Stimulated activated CD4-positive, alpha-beta T cell treated with anti-CD3 and anti-CD28 coated beads, Interleukin-12 subunit alpha, Interleukin-12 subunit beta, amount 100 ng/mL, for 48 hours (primary cell): ENCODE measurements at regions not wholly inside any gene's neighbourhood (a gene's known extent, or its start where the extent isn't known, plus 50 kb on each side); places are given as distances from the start of the nearest gene placed in this dataset.

Source experiments
- DNase-seq, 3 donors: peaks; one replicate each; pipeline ENCODE4 v3.0.0-alpha.2; 2020; ENCODE audit warnings: low read depth in 2 of 3, low spot score in 1 of 3

GRCh38 chr4:135770505-135770904 lies 1568.9 kb upstream of the PABPC4L start:
- DNase-seq = no peak

GRCh38 chr4:135744928-135745327 lies 1543.3 kb upstream of the PABPC4L start:
- no peak for DNase-seq

- no peak for DNase-seq
Observed at GRCh38 chr4:135741583-135741982, 1540.0 kb upstream of the PABPC4L start.

GRCh38 chr4:135739354-135739753 lies 1537.8 kb upstream of the PABPC4L start:
- DNase-seq = no peak

GRCh38 chr4:135735512-135735911 lies 1533.9 kb upstream of the PABPC4L start:
- no peak for DNase-seq

GRCh38 chr4:135732448-135732847 lies 1530.9 kb upstream of the PABPC4L start:
- no peak for DNase-seq

GRCh38 chr4:135731682-135732081 lies 1530.1 kb upstream of the PABPC4L start:
- DNase-seq = no peak

GRCh38 chr4:135724421-135724820 lies 1522.8 kb upstream of the PABPC4L start:
- DNase-seq = no peak

GRCh38 chr4:135718019-135718418 lies 1516.4 kb upstream of the PABPC4L start:
- DNase-seq = no peak

- no peak for DNase-seq
Observed at GRCh38 chr4:135705343-135705742, 1503.8 kb upstream of the PABPC4L start.

- no peak for DNase-seq
Observed at GRCh38 chr4:135694066-135694465, 1492.5 kb upstream of the PABPC4L start.

- DNase-seq = no peak
Observed at GRCh38 chr4:135684001-135684400, 1482.4 kb upstream of the PABPC4L start.

GRCh38 chr4:135672202-135672601 lies 1470.6 kb upstream of the PABPC4L start:
- DNase-seq = no peak

GRCh38 chr4:135670548-135670947 lies 1469.0 kb upstream of the PABPC4L start:
- no peak for DNase-seq
